ENCODE measurements at regions not wholly inside any gene's neighbourhood (a gene's known extent, or its start where the extent isn't known, plus 50 kb on each side); places are given as distances from the start of the nearest gene placed in this dataset.

DNA sequence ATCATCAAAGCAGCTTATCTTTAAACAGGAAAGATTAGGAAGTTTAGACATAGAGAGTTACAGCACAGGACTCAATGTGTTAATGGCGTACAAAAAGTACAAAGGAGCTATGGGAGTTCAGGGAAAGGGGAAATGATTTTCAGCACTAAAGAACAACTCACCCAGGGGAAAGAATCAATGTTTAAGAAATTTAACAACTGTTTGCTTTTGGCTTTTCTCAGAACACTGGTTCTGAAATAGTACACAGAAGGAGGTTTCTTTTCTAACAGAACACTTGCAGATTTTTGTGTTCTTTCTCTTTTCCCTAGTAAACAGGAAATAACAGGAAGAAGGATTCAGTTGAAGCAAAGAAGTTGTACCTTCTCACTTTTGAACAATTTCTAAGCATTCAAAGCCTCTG, 71.3 kb upstream of the GHR start:
- DNase-seq (ENCODE audit: low read depth): no peak
- no peak overlapping the region for H3K4me3 ChIP-seq (ENCODE audit: low read depth, low read length)
- TF ChIP-seq, protein P1, sequence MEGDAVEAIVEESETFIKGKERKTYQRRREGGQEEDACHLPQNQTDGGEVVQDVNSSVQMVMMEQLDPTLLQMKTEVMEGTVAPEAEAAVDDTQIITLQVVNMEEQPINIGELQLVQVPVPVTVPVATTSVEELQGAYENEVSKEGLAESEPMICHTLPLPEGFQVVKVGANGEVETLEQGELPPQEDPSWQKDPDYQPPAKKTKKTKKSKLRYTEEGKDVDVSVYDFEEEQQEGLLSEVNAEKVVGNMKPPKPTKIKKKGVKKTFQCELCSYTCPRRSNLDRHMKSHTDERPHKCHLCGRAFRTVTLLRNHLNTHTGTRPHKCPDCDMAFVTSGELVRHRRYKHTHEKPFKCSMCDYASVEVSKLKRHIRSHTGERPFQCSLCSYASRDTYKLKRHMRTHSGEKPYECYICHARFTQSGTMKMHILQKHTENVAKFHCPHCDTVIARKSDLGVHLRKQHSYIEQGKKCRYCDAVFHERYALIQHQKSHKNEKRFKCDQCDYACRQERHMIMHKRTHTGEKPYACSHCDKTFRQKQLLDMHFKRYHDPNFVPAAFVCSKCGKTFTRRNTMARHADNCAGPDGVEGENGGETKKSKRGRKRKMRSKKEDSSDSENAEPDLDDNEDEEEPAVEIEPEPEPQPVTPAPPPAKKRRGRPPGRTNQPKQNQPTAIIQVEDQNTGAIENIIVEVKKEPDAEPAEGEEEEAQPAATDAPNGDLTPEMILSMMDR (IDR thresholded peaks at IDR 0.05; ENCODE audit: control insufficient read depth, extremely low read depth, insufficient read depth): no peak

DNA sequence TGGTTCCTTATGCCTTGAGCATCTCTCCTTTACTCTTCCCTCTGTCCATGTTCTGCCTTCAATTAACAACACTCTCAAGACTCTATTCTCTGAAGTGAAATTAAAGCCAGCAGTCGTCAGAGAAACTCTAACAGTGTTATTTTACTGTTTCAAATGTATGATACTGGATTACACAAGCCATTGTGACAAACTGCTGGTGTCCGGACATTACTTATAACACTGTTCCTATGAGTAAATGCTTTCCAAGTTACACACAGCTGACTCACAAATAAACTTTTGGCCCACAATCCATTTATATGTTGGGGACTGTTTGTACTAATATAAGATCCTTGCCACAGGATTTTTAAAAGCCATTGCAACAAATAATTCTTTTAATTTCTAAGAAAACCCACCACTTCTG, 63.2 kb upstream of the GHR start:
- TF ChIP-seq, protein P1 (IDR thresholded peaks at IDR 0.05; ENCODE audit: control insufficient read depth, extremely low read depth, insufficient read depth): no peak
- H3K4me3 ChIP-seq (ENCODE audit: low read depth, low read length): no peak overlapping the region

DNA sequence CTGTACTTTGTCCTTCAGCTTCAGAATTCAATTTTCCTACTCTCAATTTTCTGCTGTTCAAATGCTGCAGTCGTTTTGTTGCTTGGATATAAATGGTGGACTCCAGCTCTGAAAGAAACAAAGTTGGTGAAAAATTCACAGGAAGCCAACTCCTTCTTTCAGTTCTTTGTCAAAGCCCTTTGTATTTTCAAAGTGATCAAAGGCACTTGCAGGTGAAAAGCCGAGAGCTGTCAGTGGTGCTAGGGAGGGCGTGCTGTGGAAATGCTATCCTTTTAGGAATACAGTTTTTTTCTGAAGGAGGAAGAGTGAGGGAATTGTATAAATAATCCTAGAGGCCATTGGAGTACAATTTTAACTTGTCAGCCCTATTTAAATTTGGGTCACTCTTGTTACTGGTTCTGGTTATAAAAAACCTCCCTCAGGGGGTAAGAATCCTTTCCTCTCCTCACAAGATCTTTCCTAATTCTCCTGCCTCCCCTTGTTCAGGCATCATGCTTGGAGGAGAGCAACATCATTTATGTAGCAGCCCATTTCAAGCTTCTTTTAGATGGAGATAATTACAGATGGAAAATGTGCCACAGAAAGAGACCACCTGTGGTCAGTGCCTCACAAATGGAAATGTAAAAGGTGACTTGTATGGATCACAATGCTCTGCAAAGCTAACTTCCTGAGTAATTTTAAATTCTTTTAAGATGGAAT, 62.5 kb upstream of the GHR start:
- no peak overlapping the region for H3K4me3 ChIP-seq (ENCODE audit: low read depth, low read length)
- TF ChIP-seq, protein P1 (IDR thresholded peaks at IDR 0.05; ENCODE audit: control insufficient read depth, extremely low read depth, insufficient read depth): no peak
- no peak for DNase-seq (ENCODE audit: low read depth)

More for the DNA sequence above, 63.2 kb upstream of the GHR start:
- DNase-seq (ENCODE audit: low read depth): peak; percentile 7

DNA sequence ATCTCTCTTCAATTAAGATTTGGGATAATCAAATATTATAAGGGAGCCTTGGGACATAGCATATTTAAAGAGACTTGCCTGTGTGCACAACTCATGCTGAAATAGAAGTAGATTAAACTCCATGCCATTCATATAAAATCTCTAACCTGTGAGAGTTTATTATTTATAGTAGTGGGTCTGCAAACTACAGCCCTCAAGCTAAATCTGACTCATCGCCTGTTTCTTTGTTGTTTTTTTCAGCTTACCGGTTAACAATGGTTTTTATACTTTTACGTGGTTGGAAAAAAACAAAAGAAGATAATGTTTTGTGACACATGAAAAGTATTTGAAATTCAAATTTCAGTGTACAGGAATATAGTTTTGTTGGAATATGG, 61.9 kb upstream of the GHR start:
- no peak for DNase-seq (ENCODE audit: low read depth)
- TF ChIP-seq, protein P1 (IDR thresholded peaks at IDR 0.05; ENCODE audit: control insufficient read depth, extremely low read depth, insufficient read depth): no peak
- no peak overlapping the region for H3K4me3 ChIP-seq (ENCODE audit: low read depth, low read length)

DNA sequence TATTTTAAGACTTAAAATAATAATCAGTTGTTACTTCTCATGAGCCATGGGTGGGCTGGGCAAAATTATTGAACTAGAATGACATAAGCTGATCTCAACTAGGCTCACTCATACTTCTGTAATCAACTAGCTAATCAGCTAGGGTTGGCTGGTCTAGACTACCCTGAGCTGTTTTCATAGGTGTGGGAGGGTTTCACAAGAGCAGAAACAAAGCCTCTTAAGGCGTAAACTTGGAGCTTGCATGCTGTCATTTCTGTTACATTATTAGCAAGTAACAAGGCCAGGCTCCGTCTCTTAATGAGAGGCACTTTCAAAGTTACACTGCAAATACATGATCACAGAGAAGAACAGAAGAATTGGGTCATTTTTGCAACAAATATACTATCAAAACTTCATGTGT, 57.2 kb upstream of the GHR start:
- DNase-seq (ENCODE audit: low read depth): no peak
- TF ChIP-seq, protein P1 (IDR thresholded peaks at IDR 0.05; ENCODE audit: control insufficient read depth, extremely low read depth, insufficient read depth): no peak
- H3K4me3 ChIP-seq (ENCODE audit: low read depth, low read length): no peak overlapping the region
